GM12878 (cell line): ENCODE measurements at regions not wholly inside any gene's neighbourhood (a gene's known extent, or its start where the extent isn't known, plus 50 kb on each side); places are given as distances from the start of the nearest gene placed in this dataset.

Source experiments
- ATF7 ChIP-seq: fragments of 450-650 bp; IDR thresholded peaks from 2 replicates; pipeline ENCODE4 v1.6.1; 2016; ENCODE audit warnings: low read depth, mild to moderate bottlenecking
- HDAC2 ChIP-seq: fragments of 200-600 bp; sonication (generic); IDR thresholded peaks from 2 replicates; pipeline ENCODE4 v1.6.1; 2017
- PAX5 ChIP-seq: IDR thresholded peaks from 2 replicates; pipeline ENCODE4 v1.6.1; 2011; ENCODE audit warnings: low read depth, low read length, borderline replicate concordance
- RAD21 ChIP-seq: IDR thresholded peaks from 2 replicates; pipeline ENCODE4 v1.6.1; 2011; ENCODE audit warnings: mild to moderate bottlenecking, low read depth, low read length, moderate library complexity; ENCODE audit not compliant: insufficient read depth
- TF ChIP-seq, protein P1 (sequence below): IDR thresholded peaks from 2 replicates; pipeline ENCODE4 v1.6.1; 2012; ENCODE audit warnings: low read depth, low read length, improper control_type of control experiment
- TF ChIP-seq, protein P2 (sequence below), 3 experiments: IDR thresholded peaks in 2 of 3; conservative IDR thresholded peaks in 1 of 3; 2 replicates each; pipeline ENCODE4 v1.5.1; 2011; ENCODE audit warnings: low read depth in 3 of 3, low read length in 3 of 3, mild to moderate bottlenecking in 3 of 3, control low read depth in 2 of 3, moderate library complexity in 2 of 3, inconsistent platforms in 1 of 3, mixed read lengths in 1 of 3; ENCODE audit not compliant: control insufficient read depth in 2 of 3, insufficient read depth in 1 of 3; ENCODE audit errors: extremely low read depth in 1 of 3

DNA sequence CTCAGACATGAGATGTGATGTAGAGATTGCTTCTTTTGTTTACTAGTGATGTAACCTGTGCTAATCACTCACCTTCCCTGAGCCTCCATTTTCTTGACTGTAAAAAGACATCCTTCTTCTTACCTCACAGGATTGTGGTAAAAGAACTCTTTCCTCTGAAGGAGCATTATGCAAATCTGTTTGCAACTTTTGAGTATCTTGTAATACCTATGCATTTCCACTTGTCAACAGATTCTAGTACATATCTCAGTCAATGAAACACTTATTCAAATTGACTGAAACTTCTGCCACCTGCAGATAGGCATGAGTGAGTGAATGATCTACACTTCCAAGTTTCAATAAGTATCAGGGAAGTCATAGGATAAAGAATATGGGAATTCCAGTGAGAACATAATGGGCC lies 174.7 kb downstream of the HHIPL2 start:
- no peak for TF ChIP-seq PAX5
- TF ChIP-seq, protein P1, sequence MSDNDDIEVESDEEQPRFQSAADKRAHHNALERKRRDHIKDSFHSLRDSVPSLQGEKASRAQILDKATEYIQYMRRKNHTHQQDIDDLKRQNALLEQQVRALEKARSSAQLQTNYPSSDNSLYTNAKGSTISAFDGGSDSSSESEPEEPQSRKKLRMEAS, result no peak
- TF ChIP-seq, protein P2, sequence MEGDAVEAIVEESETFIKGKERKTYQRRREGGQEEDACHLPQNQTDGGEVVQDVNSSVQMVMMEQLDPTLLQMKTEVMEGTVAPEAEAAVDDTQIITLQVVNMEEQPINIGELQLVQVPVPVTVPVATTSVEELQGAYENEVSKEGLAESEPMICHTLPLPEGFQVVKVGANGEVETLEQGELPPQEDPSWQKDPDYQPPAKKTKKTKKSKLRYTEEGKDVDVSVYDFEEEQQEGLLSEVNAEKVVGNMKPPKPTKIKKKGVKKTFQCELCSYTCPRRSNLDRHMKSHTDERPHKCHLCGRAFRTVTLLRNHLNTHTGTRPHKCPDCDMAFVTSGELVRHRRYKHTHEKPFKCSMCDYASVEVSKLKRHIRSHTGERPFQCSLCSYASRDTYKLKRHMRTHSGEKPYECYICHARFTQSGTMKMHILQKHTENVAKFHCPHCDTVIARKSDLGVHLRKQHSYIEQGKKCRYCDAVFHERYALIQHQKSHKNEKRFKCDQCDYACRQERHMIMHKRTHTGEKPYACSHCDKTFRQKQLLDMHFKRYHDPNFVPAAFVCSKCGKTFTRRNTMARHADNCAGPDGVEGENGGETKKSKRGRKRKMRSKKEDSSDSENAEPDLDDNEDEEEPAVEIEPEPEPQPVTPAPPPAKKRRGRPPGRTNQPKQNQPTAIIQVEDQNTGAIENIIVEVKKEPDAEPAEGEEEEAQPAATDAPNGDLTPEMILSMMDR (IDR thresholded peaks at IDR 0.05 in 2 of 3, conservative IDR thresholded peaks at IDR 0.05 in 1 of 3; ENCODE audit: control insufficient read depth in 2 of 3, extremely low read depth in 1 of 3, insufficient read depth in 1 of 3, low read depth in 3 of 3, low read length in 3 of 3), result no peak
- no peak for TF ChIP-seq RAD21
- no peak for TF ChIP-seq HDAC2
- TF ChIP-seq ATF7, result no peak
